GM23338 (cell line): ENCODE measurements at regions not wholly inside any gene's neighbourhood (a gene's known extent, or its start where the extent isn't known, plus 50 kb on each side); places are given as distances from the start of the nearest gene placed in this dataset.

Experiments used
- ATAC-seq: fragments of 200-7000 bp; cut with Tn5 transposase; 3 replicates; pipeline ENCODE4 v1.9.1; 2020
- DNase-seq: peaks from one replicate; pipeline ENCODE4 v3.0.0-alpha.2; 2015; ENCODE audit warnings: low spot score
- H2AFZ ChIP-seq: fragments of 200-600 bp; sonication (generic); 2 replicates; pipeline ENCODE4 v1.8.0; 2016; ENCODE audit warnings: antibody characterized with exemption, mild to moderate bottlenecking, moderate library complexity
- H3F3A ChIP-seq: fragments of 200-600 bp; sonication (generic); replicated peaks from 2 replicates; pipeline ENCODE4 v1.8.0; 2017; ENCODE audit warnings: antibody characterized with exemption, mixed run types, low read depth
- H3K27ac ChIP-seq: fragments of 200-600 bp; sonication (generic); 2 replicates; pipeline ENCODE4 v1.6.1; 2016; ENCODE audit warnings: low read depth
- H3K27me3 ChIP-seq: fragments of 200-600 bp; sonication (generic); 2 replicates; pipeline ENCODE4 v1.8.0; 2016; ENCODE audit warnings: mild to moderate bottlenecking, mixed run types, moderate library complexity; ENCODE audit not compliant: insufficient read depth
- H3K36me3 ChIP-seq: fragments of 200-600 bp; sonication (generic); 2 replicates; pipeline ENCODE4 v1.8.0; 2016; ENCODE audit warnings: mild to moderate bottlenecking; ENCODE audit not compliant: insufficient read depth
- H3K4me1 ChIP-seq: fragments of 200-600 bp; sonication (generic); 2 replicates; pipeline ENCODE4 v1.8.0; 2016; ENCODE audit warnings: mild to moderate bottlenecking, moderate library complexity; ENCODE audit not compliant: insufficient read depth
- H3K4me2 ChIP-seq: fragments of 200-600 bp; sonication (generic); 2 replicates; pipeline ENCODE4 v1.7.1; 2017; ENCODE audit warnings: mixed run types
- H3K4me3 ChIP-seq: fragments of 200-600 bp; sonication (generic); 2 replicates; pipeline ENCODE4 v1.6.1; 2016; ENCODE audit warnings: mixed run types
- H3K79me2 ChIP-seq: fragments of 200-600 bp; sonication (generic); replicated peaks from 2 replicates; pipeline ENCODE4 v1.8.0; 2017; ENCODE audit warnings: mild to moderate bottlenecking; ENCODE audit not compliant: insufficient read depth
- H3K9me2 ChIP-seq: fragments of 200-600 bp; sonication (generic); 2 replicates; pipeline ENCODE4 v1.8.0; 2017; ENCODE audit not compliant: insufficient read depth
- H4K20me1 ChIP-seq: fragments of 200-600 bp; sonication (generic); replicated peaks from 2 replicates; pipeline ENCODE4 v1.8.0; 2017; ENCODE audit warnings: mild to moderate bottlenecking; ENCODE audit not compliant: insufficient read depth
- H3K27ac Mint-ChIP-seq: 2 replicates; pipeline ENCODE4 v1.8.0; 2020; ENCODE audit warnings: inconsistent platforms, mild to moderate bottlenecking, moderate library complexity, mixed read lengths
- H3K27me3 Mint-ChIP-seq: 3 replicates; pipeline ENCODE4 v1.8.0; 2022; ENCODE audit warnings: low read depth, mild to moderate bottlenecking, moderate library complexity, mixed read lengths, inconsistent platforms; ENCODE audit not compliant: insufficient read depth, poor library complexity
- H3K36me3 Mint-ChIP-seq: 3 replicates; pipeline ENCODE4 v1.8.0; 2021; ENCODE audit warnings: low read depth, mild to moderate bottlenecking, inconsistent platforms, moderate library complexity, mixed read lengths
- H3K4me1 Mint-ChIP-seq: 3 replicates; pipeline ENCODE4 v1.8.0; 2020; ENCODE audit warnings: mild to moderate bottlenecking, inconsistent platforms, mixed read lengths
- H3K4me3 Mint-ChIP-seq: 3 replicates; pipeline ENCODE4 v1.8.0; 2021; ENCODE audit warnings: moderate library complexity, mild to moderate bottlenecking, inconsistent platforms, mixed read lengths
- H3K9me3 Mint-ChIP-seq: 3 replicates; pipeline ENCODE4 v1.8.0; 2020; ENCODE audit warnings: moderate library complexity, mild to moderate bottlenecking, inconsistent platforms, mixed read lengths
- CREB1 ChIP-seq: fragments of 250-450 bp; sonication (Bioruptor Pico); IDR thresholded peaks from 2 replicates; pipeline ENCODE4 v1.5.0; 2020; ENCODE audit warnings: low read depth, mild to moderate bottlenecking, moderate library complexity
- JUNB ChIP-seq: IDR thresholded peaks from one replicate; pipeline ENCODE4 v1.6.1; 2016; ENCODE audit warnings: antibody characterized with exemption; ENCODE audit not compliant: unreplicated experiment
- POLR2AphosphoS5 ChIP-seq: IDR thresholded peaks from 2 replicates; pipeline ENCODE4 v1.6.1; 2016; ENCODE audit warnings: antibody characterized with exemption, low read depth
- ZNF331 ChIP-seq: fragments of 250-450 bp; sonication (Bioruptor Pico); IDR thresholded peaks from 2 replicates; pipeline ENCODE4 v1.5.0; 2020; ENCODE audit warnings: low read depth, mild to moderate bottlenecking, moderate library complexity
- TF ChIP-seq, protein P1 (sequence below): fragments of 250-450 bp; sonication (Bioruptor Pico); IDR thresholded peaks from 2 replicates; pipeline ENCODE4 v1.5.0; 2020; ENCODE audit warnings: mild to moderate bottlenecking, moderate library complexity
- TF ChIP-seq, protein P2 (sequence below): IDR thresholded peaks from one replicate; pipeline ENCODE4 v1.6.1; 2018; ENCODE audit warnings: antibody characterized with exemption; ENCODE audit not compliant: unreplicated experiment

DNA sequence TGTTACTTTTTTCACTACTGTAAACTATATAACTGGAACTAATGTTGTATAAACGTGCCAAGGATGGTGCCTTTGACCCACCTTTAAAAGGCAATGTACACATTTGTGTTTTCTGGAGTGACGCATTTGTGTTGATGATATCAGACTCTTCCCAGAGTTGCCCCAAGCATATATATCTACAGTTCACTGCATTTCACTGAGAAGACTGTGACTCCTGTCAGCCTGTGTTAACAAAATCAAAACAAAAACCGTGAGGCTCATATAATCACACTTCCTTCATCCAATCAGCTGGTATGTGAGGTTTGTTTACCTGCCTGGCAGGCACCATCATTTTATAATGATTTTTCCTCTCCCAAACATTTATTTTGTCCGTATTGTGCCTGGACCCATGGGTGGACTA, 117.6 kb upstream of the ROBO1 start (continued):
- TF ChIP-seq, protein P1, sequence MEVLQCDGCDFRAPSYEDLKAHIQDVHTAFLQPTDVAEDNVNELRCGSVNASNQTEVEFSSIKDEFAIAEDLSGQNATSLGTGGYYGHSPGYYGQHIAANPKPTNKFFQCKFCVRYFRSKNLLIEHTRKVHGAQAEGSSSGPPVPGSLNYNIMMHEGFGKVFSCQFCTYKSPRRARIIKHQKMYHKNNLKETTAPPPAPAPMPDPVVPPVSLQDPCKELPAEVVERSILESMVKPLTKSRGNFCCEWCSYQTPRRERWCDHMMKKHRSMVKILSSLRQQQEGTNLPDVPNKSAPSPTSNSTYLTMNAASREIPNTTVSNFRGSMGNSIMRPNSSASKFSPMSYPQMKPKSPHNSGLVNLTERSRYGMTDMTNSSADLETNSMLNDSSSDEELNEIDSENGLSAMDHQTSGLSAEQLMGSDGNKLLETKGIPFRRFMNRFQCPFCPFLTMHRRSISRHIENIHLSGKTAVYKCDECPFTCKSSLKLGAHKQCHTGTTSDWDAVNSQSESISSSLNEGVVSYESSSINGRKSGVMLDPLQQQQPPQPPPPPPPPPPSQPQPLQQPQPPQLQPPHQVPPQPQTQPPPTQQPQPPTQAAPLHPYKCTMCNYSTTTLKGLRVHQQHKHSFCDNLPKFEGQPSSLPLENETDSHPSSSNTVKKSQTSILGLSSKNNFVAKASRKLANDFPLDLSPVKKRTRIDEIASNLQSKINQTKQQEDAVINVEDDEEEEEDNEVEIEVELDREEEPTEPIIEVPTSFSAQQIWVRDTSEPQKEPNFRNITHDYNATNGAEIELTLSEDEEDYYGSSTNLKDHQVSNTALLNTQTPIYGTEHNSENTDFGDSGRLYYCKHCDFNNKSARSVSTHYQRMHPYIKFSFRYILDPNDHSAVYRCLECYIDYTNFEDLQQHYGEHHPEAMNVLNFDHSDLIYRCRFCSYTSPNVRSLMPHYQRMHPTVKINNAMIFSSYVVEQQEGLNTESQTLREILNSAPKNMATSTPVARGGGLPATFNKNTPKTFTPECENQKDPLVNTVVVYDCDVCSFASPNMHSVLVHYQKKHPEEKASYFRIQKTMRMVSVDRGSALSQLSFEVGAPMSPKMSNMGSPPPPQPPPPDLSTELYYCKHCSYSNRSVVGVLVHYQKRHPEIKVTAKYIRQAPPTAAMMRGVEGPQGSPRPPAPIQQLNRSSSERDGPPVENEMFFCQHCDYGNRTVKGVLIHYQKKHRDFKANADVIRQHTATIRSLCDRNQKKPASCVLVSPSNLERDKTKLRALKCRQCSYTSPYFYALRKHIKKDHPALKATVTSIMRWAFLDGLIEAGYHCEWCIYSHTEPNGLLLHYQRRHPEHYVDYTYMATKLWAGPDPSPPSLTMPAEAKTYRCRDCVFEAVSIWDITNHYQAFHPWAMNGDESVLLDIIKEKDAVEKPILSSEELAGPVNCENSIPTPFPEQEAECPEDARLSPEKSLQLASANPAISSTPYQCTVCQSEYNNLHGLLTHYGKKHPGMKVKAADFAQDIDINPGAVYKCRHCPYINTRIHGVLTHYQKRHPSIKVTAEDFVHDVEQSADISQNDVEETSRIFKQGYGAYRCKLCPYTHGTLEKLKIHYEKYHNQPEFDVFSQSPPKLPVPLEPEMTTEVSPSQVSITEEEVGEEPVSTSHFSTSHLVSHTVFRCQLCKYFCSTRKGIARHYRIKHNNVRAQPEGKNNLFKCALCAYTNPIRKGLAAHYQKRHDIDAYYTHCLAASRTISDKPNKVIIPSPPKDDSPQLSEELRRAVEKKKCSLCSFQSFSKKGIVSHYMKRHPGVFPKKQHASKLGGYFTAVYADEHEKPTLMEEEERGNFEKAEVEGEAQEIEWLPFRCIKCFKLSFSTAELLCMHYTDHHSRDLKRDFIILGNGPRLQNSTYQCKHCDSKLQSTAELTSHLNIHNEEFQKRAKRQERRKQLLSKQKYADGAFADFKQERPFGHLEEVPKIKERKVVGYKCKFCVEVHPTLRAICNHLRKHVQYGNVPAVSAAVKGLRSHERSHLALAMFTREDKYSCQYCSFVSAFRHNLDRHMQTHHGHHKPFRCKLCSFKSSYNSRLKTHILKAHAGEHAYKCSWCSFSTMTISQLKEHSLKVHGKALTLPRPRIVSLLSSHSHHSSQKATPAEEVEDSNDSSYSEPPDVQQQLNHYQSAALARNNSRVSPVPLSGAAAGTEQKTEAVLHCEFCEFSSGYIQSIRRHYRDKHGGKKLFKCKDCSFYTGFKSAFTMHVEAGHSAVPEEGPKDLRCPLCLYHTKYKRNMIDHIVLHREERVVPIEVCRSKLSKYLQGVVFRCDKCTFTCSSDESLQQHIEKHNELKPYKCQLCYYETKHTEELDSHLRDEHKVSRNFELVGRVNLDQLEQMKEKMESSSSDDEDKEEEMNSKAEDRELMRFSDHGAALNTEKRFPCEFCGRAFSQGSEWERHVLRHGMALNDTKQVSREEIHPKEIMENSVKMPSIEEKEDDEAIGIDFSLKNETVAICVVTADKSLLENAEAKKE = no peak
- no peak for TF ChIP-seq JUNB

DNA sequence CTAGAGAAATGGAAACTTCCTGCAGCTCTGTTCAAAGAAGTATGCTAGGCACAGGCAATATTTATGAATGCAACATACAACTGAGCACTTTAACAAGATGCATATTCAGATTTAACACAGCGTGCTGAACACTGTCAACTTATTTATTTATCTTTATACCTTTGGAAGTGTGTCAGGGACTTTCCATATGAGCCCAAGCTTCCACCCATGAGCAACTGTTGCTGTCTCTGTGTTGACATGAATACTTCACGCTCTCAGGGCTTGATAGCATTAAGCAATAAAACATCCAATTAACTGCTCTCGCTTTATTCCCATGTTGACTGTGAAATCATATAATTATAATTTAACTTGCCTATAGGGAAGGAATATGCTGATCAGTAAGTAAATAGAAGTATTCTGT, 116.6 kb upstream of the ROBO1 start:
- Histone ChIP-seq H3K9me2 (no peaks in the 10 kb centered on the region), H3K79me2 (no peaks in the 10 kb centered on the region), H3K27me3 (no peaks in the 10 kb centered on the region), H4K20me1 (no peaks in the 10 kb centered on the region), H3K4me3 (no peak overlapping the region), H3F3A (no peaks in the 10 kb centered on the region), H3K4me1 (no peaks in the 10 kb centered on the region), H3K27ac (no peak overlapping the region), H3K4me2 (no peak overlapping the region), H2AFZ (no peak overlapping the region), H3K36me3 (no peaks in the 10 kb centered on the region)
- no peak for DNase-seq
- no peak overlapping the region for H3K4me3 Mint-ChIP-seq
- no peaks in the 10 kb centered on the region for H3K9me3 Mint-ChIP-seq
- no peaks in the 10 kb centered on the region for H3K4me1 Mint-ChIP-seq
- H3K27me3 Mint-ChIP-seq = peaks cover 2% of the 10 kb centered on the region
- no peak for ATAC-seq
- H3K36me3 Mint-ChIP-seq = no peaks in the 10 kb centered on the region
- no peak overlapping the region for H3K27ac Mint-ChIP-seq
- TF ChIP-seq, protein P1 = no peak
- TF ChIP-seq CREB1 (CRISPR knock-in tag) (no peak), ZNF331 (CRISPR knock-in tag) (no peak), JUNB (no peak), POLR2AphosphoS5 (no peak)
- TF ChIP-seq, protein P2, sequence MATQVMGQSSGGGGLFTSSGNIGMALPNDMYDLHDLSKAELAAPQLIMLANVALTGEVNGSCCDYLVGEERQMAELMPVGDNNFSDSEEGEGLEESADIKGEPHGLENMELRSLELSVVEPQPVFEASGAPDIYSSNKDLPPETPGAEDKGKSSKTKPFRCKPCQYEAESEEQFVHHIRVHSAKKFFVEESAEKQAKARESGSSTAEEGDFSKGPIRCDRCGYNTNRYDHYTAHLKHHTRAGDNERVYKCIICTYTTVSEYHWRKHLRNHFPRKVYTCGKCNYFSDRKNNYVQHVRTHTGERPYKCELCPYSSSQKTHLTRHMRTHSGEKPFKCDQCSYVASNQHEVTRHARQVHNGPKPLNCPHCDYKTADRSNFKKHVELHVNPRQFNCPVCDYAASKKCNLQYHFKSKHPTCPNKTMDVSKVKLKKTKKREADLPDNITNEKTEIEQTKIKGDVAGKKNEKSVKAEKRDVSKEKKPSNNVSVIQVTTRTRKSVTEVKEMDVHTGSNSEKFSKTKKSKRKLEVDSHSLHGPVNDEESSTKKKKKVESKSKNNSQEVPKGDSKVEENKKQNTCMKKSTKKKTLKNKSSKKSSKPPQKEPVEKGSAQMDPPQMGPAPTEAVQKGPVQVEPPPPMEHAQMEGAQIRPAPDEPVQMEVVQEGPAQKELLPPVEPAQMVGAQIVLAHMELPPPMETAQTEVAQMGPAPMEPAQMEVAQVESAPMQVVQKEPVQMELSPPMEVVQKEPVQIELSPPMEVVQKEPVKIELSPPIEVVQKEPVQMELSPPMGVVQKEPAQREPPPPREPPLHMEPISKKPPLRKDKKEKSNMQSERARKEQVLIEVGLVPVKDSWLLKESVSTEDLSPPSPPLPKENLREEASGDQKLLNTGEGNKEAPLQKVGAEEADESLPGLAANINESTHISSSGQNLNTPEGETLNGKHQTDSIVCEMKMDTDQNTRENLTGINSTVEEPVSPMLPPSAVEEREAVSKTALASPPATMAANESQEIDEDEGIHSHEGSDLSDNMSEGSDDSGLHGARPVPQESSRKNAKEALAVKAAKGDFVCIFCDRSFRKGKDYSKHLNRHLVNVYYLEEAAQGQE = no peak
